Osteoblast (primary cell): ENCODE measurements at regions not wholly inside any gene's neighbourhood (a gene's known extent, or its start where the extent isn't known, plus 50 kb on each side); places are given as distances from the start of the nearest gene placed in this dataset.
A peak's percentile ranks its signal among the peaks of the same experiment; 100 is the strongest.

Source experiments
- DNase-seq: peaks from one replicate; pipeline ENCODE4 v3.0.0; 2011; ENCODE audit warnings: low spot score, mixed read lengths; ENCODE audit not compliant: insufficient read length; ENCODE audit errors: missing footprints
- H2AFZ ChIP-seq: 2 replicates; pipeline ENCODE4 v1.6.0; 2011; ENCODE audit warnings: mild to moderate bottlenecking, low read length
- H3K27ac ChIP-seq: 2 replicates; pipeline ENCODE4 v1.5.1; 2011; ENCODE audit warnings: mild to moderate bottlenecking, low read depth, low read length, moderate library complexity
- H3K27me3 ChIP-seq: 2 replicates; pipeline ENCODE4 v1.6.0; 2012; ENCODE audit warnings: mild to moderate bottlenecking, control low read depth, inconsistent platforms, low read length, moderate library complexity; ENCODE audit not compliant: insufficient read depth
- H3K36me3 ChIP-seq: 2 replicates; pipeline ENCODE4 v1.5.1; 2011; ENCODE audit warnings: mild to moderate bottlenecking, low read length, control low read depth, moderate library complexity; ENCODE audit not compliant: insufficient read depth
- H3K4me1 ChIP-seq: 2 replicates; pipeline ENCODE4 v1.5.1; 2011; ENCODE audit warnings: mild to moderate bottlenecking, low read length, control low read depth, moderate library complexity; ENCODE audit not compliant: insufficient read depth
- H3K4me2 ChIP-seq: 2 replicates; pipeline ENCODE4 v1.6.0; 2011; ENCODE audit warnings: mild to moderate bottlenecking, low read length; ENCODE audit not compliant: insufficient read depth
- H3K4me3 ChIP-seq: fragments of 200-600 bp; sonication (generic); 3 replicates; pipeline ENCODE4 v1.5.1; 2012; ENCODE audit warnings: mild to moderate bottlenecking, low read length, inconsistent platforms; ENCODE audit not compliant: insufficient read depth
- H3K79me2 ChIP-seq: 2 replicates; pipeline ENCODE4 v1.6.0; 2012; ENCODE audit warnings: mild to moderate bottlenecking, low read length, control low read depth, inconsistent platforms; ENCODE audit not compliant: insufficient read depth
- H3K9me3 ChIP-seq: 2 replicates; pipeline ENCODE4 v1.5.1; 2011; ENCODE audit warnings: low read depth, low read length, control low read depth
- H4K20me1 ChIP-seq: 2 replicates; pipeline ENCODE4 v1.6.0; 2012; ENCODE audit warnings: mild to moderate bottlenecking, low read length, control low read depth; ENCODE audit not compliant: insufficient read depth
- TF ChIP-seq, protein P1 (sequence below): IDR thresholded peaks from 2 replicates; pipeline ENCODE4 v1.5.1; 2011; ENCODE audit warnings: mild to moderate bottlenecking, low read depth, low read length, moderate library complexity; ENCODE audit errors: extremely low read depth

DNA sequence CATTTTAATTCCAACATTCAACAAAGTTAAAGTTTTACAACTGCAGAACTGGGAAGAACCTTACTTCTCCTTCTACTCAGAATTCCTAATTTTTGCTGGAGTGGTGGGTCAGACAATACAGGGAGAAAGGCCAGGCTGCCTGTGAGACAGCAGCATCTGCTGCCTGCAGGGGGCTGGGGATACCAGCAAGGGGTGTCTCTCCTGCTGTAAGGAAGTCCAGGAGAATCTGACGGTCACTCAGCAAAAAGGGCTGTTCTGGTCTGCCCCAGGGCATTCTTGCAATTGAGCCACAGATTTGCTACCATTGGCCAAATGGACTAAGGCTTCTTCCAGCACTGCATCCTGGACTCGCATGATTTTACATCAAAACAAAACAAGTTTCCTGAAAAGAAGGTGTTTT is 426.6 kb upstream of the CDH11 start:
- Histone ChIP-seq H3K27ac (peak overlapping the region; percentile 68), H3K36me3 (no peaks in the 10 kb centered on the region), H3K4me2 (peak overlapping the region; percentile 63), H3K79me2 (no peaks in the 10 kb centered on the region), H2AFZ (peak overlapping the region; percentile 44), H3K27me3 (no peaks in the 10 kb centered on the region), H3K9me3 (no peaks in the 10 kb centered on the region), H4K20me1 (no peaks in the 10 kb centered on the region), H3K4me3 (peak overlapping the region; percentile 22), H3K4me1 (peaks cover 43% of the 10 kb centered on the region)
- TF ChIP-seq, protein P1, sequence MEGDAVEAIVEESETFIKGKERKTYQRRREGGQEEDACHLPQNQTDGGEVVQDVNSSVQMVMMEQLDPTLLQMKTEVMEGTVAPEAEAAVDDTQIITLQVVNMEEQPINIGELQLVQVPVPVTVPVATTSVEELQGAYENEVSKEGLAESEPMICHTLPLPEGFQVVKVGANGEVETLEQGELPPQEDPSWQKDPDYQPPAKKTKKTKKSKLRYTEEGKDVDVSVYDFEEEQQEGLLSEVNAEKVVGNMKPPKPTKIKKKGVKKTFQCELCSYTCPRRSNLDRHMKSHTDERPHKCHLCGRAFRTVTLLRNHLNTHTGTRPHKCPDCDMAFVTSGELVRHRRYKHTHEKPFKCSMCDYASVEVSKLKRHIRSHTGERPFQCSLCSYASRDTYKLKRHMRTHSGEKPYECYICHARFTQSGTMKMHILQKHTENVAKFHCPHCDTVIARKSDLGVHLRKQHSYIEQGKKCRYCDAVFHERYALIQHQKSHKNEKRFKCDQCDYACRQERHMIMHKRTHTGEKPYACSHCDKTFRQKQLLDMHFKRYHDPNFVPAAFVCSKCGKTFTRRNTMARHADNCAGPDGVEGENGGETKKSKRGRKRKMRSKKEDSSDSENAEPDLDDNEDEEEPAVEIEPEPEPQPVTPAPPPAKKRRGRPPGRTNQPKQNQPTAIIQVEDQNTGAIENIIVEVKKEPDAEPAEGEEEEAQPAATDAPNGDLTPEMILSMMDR: peak; percentile 28
- DNase-seq: no peak

DNA sequence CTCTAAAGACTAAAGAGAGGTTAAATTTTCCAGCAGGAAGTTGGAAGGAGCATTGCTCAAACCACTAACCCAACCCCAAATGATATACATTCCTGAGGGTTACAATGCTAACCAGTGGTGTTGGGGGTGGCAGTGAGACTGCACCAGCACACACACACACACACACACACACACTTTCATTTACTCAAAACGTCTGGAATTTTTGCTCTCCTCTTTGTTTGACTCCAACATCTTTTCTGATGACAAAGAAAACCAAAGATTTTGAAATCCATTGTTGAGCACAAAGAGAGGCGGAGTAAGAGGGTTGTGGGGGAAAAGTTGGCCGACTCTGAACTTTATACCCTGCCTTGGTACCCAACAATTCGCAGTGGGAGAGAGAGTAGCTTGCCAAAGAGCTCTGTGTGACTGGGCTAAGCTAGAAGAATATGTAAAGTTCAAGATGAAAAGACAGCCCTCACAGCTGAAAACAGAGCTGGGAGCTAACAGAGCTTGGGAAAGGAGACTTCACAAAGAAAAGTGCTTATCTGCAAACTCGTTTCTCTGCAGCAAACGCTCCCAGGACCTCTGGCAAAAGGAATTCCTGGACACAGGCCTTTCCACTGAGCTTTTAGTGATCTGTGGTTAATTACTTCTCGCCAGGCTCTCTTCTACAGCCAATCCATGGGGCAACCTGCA is 426.0 kb upstream of the CDH11 start:
- Histone ChIP-seq H3K4me1 (peaks cover 43% of the 10 kb centered on the region), H3K79me2 (no peaks in the 10 kb centered on the region)

DNA sequence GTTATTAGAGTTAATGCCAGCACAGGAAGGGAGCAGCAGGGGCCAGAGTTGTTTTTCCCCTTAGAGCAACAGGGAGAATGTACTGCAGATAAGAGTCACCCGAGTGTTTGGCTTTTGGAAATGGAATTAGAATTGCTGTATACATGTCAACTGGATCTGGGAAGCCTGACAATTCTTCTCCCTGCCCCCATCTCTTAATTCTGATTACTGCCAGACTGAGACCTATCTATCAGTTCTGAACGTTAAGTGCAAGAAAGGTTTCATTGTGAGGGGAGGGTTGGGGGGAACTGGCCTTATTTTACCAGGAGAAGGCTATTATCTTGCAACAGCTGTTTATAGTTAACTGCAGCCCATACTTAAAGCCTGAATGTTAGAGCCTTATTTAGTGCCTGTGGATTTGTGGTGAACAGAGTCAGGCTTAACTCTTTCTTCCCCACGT is 424.5 kb upstream of the CDH11 start:
- Histone ChIP-seq H3K27me3 (no peaks in the 10 kb centered on the region), H3K4me1 (peaks cover 43% of the 10 kb centered on the region), H3K27ac (peak overlapping the region; percentile 68), H3K9me3 (no peaks in the 10 kb centered on the region), H2AFZ (peak overlapping the region; percentile 43), H3K79me2 (no peaks in the 10 kb centered on the region), H3K4me3 (no peak overlapping the region), H3K4me2 (peak overlapping the region; percentile 61), H3K36me3 (no peaks in the 10 kb centered on the region), H4K20me1 (no peaks in the 10 kb centered on the region)
- peak; percentile 71 for DNase-seq
- TF ChIP-seq, protein P1: no peak

More for the DNA sequence above, 426.0 kb upstream of the CDH11 start:
- Histone ChIP-seq H3K9me3 (no peaks in the 10 kb centered on the region), H3K27me3 (no peaks in the 10 kb centered on the region), H3K4me2 (peak overlapping the region; percentile 63), H2AFZ (peak overlapping the region; percentile 44), H4K20me1 (no peaks in the 10 kb centered on the region), H3K27ac (peak overlapping the region; percentile 68), H3K4me3 (peak overlapping the region; percentile 22), H3K36me3 (no peaks in the 10 kb centered on the region)
- DNase-seq: peak; percentile 79
- TF ChIP-seq, protein P1: no peak

DNA sequence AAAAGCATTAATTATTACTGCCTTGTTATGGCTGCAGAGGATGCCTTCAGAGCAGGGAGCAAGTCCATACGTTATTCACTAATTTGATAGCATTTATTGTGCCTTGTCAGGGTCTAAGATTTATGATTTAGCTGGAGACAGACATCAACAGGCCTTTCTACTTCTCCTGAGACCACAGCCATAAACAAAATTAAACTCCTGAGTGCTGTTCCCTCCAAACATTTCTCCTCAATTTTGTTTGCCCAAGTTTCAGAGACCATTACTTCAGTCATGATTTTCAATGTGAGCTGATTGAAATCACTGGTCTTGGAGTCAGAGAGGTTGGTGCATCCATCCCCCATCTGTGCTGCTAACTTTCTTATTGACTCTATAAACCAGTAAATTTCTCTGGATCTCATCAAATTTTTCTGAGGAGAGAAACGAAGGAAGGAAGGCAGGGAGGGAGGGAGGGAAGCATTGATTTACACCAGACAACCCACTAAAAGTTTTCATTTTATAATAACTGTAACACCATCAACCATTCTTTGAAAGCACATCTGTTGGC is 423.6 kb upstream of the CDH11 start:
- no peak overlapping the region for H3K4me2 ChIP-seq
- no peaks in the 10 kb centered on the region for H3K9me3 ChIP-seq
- no peak overlapping the region for H3K27ac ChIP-seq
- TF ChIP-seq, protein P1: no peak
- H3K36me3 ChIP-seq: no peaks in the 10 kb centered on the region
- no peak overlapping the region for H3K4me3 ChIP-seq
- no peaks in the 10 kb centered on the region for H3K79me2 ChIP-seq
- no peak for DNase-seq
- no peaks in the 10 kb centered on the region for H3K27me3 ChIP-seq
- peaks cover 43% of the 10 kb centered on the region for H3K4me1 ChIP-seq
- no peak overlapping the region for H2AFZ ChIP-seq
- no peaks in the 10 kb centered on the region for H4K20me1 ChIP-seq
